Kidney (tissue), 13 donors: ENCODE measurements at regions not wholly inside any gene's neighbourhood (a gene's known extent, or its start where the extent isn't known, plus 50 kb on each side); places are given as distances from the start of the nearest gene placed in this dataset.

ENCODE experiments used
- DNase-seq, 5 donors: peaks; one replicate each; pipeline ENCODE4 v3.0.0-alpha.2; 2013 to 2020
- FAIRE-seq: peaks from 2 replicates; lab custom pipeline; 2012; peaks lifted over from hg19 to GRCh38; lab: Jason Lieb, UNC
- H3K27ac ChIP-seq, 2 donors: one replicate each; pipeline ENCODE4 v1.7.0; 2013; ENCODE audit warnings: low read depth in 2 of 2, low read length in 2 of 2, inconsistent platforms in 1 of 2
- H3K27me3 ChIP-seq: one replicate; pipeline ENCODE4 v1.7.1; 2013; ENCODE audit warnings: low read length, inconsistent platforms; ENCODE audit not compliant: control insufficient read depth, insufficient read depth
- H3K36me3 ChIP-seq, 3 donors: one replicate each; pipeline versions ENCODE4 v1.7.0 to v1.7.1; 2013; ENCODE audit warnings: low read length in 3 of 3, control low read depth in 1 of 3, inconsistent platforms in 1 of 3; ENCODE audit not compliant: insufficient read depth in 3 of 3, control insufficient read depth in 2 of 3
- H3K4me1 ChIP-seq, 3 donors: one replicate each; pipeline versions ENCODE4 v1.7.0 to v1.7.1; 2013; ENCODE audit warnings: low read length in 3 of 3, inconsistent platforms in 1 of 3, low read depth in 1 of 3; ENCODE audit not compliant: control insufficient read depth in 2 of 3, insufficient read depth in 2 of 3
- H3K4me3 ChIP-seq, 3 donors: one replicate each; pipeline versions ENCODE4 v1.7.0 to v1.8.1; 2013; ENCODE audit warnings: low read length in 3 of 3, control low read depth in 1 of 3, inconsistent platforms in 1 of 3
- H3K9ac ChIP-seq, 3 donors: one replicate each; pipeline versions ENCODE4 v1.7.0 to v1.7.1; 2013; ENCODE audit warnings: low read length in 3 of 3, control low read depth in 1 of 3, inconsistent platforms in 1 of 3
- H3K9me3 ChIP-seq, 3 donors: one replicate each; pipeline versions ENCODE4 v1.7.0 to v1.7.1; 2013; ENCODE audit warnings: low read length in 3 of 3, control low read depth in 1 of 3, inconsistent platforms in 1 of 3; ENCODE audit not compliant: control insufficient read depth in 2 of 3, insufficient read depth in 1 of 3
- intact Hi-C: fragments of 100-400 bp; cut with DNase I; formaldehyde crosslinking; loops from one replicate; pipeline ENCODE4 v1.11.1; 2022
- TF ChIP-seq, protein P1 (sequence below): IDR thresholded peaks from 3 replicates; pipeline ENCODE4 v1.5.1; 2012; ENCODE audit warnings: mild to moderate bottlenecking, moderate library complexity, borderline replicate concordance; ENCODE audit not compliant: insufficient read depth; ENCODE audit errors: extremely low read depth
- donor health status: control.
- donor health status: control.
- donor health status: control.
- donor health status: control.
- donor health status: control.
- donor health status: DM: yes; HTN: yes; CAD: no.
- donor health status: Normal renal cell carcinoma (clear cell type).

DNA sequence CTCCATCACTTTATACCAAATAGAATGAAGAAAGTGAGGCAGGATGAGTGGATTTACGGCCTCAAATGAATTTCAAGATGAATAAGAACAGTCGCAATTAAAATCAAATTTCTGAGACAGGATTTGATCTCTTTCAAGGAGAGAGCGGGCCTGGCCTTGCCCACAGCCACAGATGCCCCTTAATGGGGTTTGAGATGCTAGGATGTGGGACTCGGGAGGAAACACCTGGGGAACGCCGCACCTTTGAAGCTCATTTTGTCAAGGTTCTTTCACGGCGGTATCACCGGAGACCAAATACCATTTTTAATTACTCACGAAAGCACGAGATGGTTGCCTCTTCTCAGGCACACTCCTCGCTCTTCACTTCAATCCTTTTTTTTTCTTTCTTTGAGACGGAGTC is 178.1 kb upstream of the SDK2 start:
- no peaks in the 10 kb centered on the region for H3K4me1 ChIP-seq
- H3K9me3 ChIP-seq, result no peaks in the 10 kb centered on the region
- H3K4me3 ChIP-seq, result no peak overlapping the region
- FAIRE-seq, result no peak
- no peak overlapping the region for H3K27ac ChIP-seq
- intact Hi-C loops, result no loop called here
- DNase-seq, result peak in 1 of 5 donors; percentile 31
- no peak overlapping the region for H3K9ac ChIP-seq
- TF ChIP-seq, protein P1, sequence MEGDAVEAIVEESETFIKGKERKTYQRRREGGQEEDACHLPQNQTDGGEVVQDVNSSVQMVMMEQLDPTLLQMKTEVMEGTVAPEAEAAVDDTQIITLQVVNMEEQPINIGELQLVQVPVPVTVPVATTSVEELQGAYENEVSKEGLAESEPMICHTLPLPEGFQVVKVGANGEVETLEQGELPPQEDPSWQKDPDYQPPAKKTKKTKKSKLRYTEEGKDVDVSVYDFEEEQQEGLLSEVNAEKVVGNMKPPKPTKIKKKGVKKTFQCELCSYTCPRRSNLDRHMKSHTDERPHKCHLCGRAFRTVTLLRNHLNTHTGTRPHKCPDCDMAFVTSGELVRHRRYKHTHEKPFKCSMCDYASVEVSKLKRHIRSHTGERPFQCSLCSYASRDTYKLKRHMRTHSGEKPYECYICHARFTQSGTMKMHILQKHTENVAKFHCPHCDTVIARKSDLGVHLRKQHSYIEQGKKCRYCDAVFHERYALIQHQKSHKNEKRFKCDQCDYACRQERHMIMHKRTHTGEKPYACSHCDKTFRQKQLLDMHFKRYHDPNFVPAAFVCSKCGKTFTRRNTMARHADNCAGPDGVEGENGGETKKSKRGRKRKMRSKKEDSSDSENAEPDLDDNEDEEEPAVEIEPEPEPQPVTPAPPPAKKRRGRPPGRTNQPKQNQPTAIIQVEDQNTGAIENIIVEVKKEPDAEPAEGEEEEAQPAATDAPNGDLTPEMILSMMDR, result no peak
- no peaks in the 10 kb centered on the region for H3K36me3 ChIP-seq
- no peaks in the 10 kb centered on the region for H3K27me3 ChIP-seq

GRCh38 chr17:73823684-73824083 is 179.4 kb upstream of the SDK2 start:
- Histone ChIP-seq H3K4me1 (peaks cover 0 to 4% (median 0%) of the 10 kb centered on the region in 3 donors), H3K9ac (no peak overlapping the region), H3K27ac (no peak overlapping the region), H3K27me3 (no peaks in the 10 kb centered on the region), H3K9me3 (no peaks in the 10 kb centered on the region), H3K36me3 (no peaks in the 10 kb centered on the region), H3K4me3 (no peak overlapping the region)
- TF ChIP-seq, protein P1, result no peak
- FAIRE-seq, result no peak
- intact Hi-C loops, result no loop called here
- no peak for DNase-seq

DNA sequence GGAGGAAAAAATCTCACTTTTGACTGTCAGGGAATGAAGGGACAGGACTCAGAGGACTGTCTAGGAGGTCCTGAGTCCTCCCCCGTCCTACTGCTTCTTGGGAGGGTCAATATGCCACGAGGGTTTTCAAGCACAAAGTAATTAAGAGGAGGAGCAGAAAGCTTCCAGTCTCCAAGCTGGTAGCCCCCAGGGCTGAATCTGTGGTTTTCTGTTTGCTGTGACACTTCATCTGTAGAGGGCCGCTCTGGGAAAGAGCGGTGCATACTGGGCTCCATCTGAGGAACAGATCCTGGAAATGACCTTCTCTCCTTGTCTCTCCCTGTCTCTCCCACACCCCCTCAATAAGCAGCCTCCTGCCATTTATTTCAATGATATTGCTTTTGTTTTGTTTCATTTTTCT is 180.1 kb upstream of the SDK2 start:
- H3K9me3 ChIP-seq, result no peaks in the 10 kb centered on the region
- DNase-seq, result peak in 1 of 5 donors; percentile 13
- no peak for FAIRE-seq
- no peaks in the 10 kb centered on the region for H3K36me3 ChIP-seq
- H3K4me1 ChIP-seq, result peaks cover 0 to 4% (median 0%) of the 10 kb centered on the region in 3 donors
- H3K4me3 ChIP-seq, result no peak overlapping the region
- intact Hi-C loops, result no loop called here
- no peak overlapping the region for H3K27ac ChIP-seq
- H3K9ac ChIP-seq, result no peak overlapping the region
- TF ChIP-seq, protein P1, result no peak
- no peaks in the 10 kb centered on the region for H3K27me3 ChIP-seq

DNA sequence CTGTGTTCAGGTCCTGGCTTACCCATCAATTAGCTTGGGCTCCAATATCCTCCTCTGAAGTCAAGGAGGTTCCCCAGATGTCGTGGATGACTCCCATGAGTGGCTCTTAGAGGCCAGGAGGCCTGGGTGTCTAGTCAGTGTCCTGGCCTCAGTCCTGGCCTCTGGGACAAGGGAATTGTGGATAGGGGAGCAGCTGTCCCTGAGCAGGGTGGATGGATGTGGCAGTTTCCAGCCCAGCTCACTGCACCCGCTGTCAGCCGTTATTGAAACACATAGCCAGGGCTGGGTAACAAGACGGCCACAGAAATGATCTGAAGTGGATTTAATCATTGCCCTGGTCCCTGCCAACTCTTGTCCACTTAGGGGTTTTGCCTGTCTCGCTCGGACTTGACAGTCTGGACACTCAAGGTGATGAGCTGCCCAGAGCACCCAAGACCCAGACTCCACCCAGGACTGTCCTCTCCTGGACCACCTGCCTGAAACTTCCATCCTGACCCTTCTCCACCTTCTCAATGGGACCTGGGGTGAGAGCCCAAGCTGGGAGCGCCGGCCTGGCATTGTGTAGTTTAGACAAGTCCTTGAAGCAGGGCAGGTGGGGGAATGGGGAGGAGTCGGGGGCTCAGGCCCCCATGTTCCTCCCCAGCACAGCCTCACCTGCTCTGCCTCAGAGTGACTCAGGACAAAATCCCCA is 182.1 kb upstream of the SDK2 start:
- FAIRE-seq, result no peak

More for the DNA sequence above, 182.1 kb upstream of the SDK2 start:
- H3K36me3 ChIP-seq, result no peaks in the 10 kb centered on the region
- H3K4me1 ChIP-seq, result peaks cover 0 to 4% (median 0%) of the 10 kb centered on the region in 3 donors
- no peaks in the 10 kb centered on the region for H3K9me3 ChIP-seq
- no peak overlapping the region for H3K9ac ChIP-seq
- H3K27ac ChIP-seq, result no peak overlapping the region
- peak in 1 of 5 donors; percentile 55 for DNase-seq
- no peaks in the 10 kb centered on the region for H3K27me3 ChIP-seq
- TF ChIP-seq, protein P1, result no peak
- intact Hi-C loops, result no loop called here
- H3K4me3 ChIP-seq, result no peak overlapping the region
